ENCODE measurements at regions not wholly inside any gene's neighbourhood (a gene's known extent, or its start where the extent isn't known, plus 50 kb on each side); places are given as distances from the start of the nearest gene placed in this dataset.

GRCh38 chr3:181302960-181303359, 313.4 kb upstream of the DNAJC19 start:
- no peak overlapping the region for H3K4me3 ChIP-seq (ENCODE audit: low read depth, low read length)
- TF ChIP-seq CTCF (IDR thresholded peaks at IDR 0.05; ENCODE audit: insufficient read depth, low read depth, low read length): no peak
- DNase-seq (ENCODE audit: low read depth): no peak

GRCh38 chr3:181300033-181300432, 310.5 kb upstream of the DNAJC19 start:
- H3K4me3 ChIP-seq (ENCODE audit: low read depth, low read length): no peak overlapping the region
- DNase-seq (ENCODE audit: low read depth): no peak
- TF ChIP-seq CTCF (IDR thresholded peaks at IDR 0.05; ENCODE audit: insufficient read depth, low read depth, low read length): no peak

- TF ChIP-seq CTCF (IDR thresholded peaks at IDR 0.05; ENCODE audit: insufficient read depth, low read depth, low read length): no peak
- no peak overlapping the region for H3K4me3 ChIP-seq (ENCODE audit: low read depth, low read length)
- DNase-seq (ENCODE audit: low read depth): no peak
These were observed 308.9 kb upstream of the DNAJC19 start for GRCh38 chr3:181298421-181298820.

- H3K4me3 ChIP-seq (ENCODE audit: low read depth, low read length): no peak overlapping the region
- no peak for DNase-seq (ENCODE audit: low read depth)
- TF ChIP-seq CTCF (IDR thresholded peaks at IDR 0.05; ENCODE audit: insufficient read depth, low read depth, low read length): no peak
These were observed 303.4 kb upstream of the DNAJC19 start for GRCh38 chr3:181292984-181293383.

- DNase-seq (ENCODE audit: low read depth): no peak
- H3K4me3 ChIP-seq (ENCODE audit: low read depth, low read length): no peak overlapping the region
- TF ChIP-seq CTCF (IDR thresholded peaks at IDR 0.05; ENCODE audit: insufficient read depth, low read depth, low read length): no peak
These were observed 301.4 kb upstream of the DNAJC19 start for GRCh38 chr3:181290941-181291340.

- no peak for DNase-seq (ENCODE audit: low read depth)
- no peak overlapping the region for H3K4me3 ChIP-seq (ENCODE audit: low read depth, low read length)
- no peak for TF ChIP-seq CTCF (IDR thresholded peaks at IDR 0.05; ENCODE audit: insufficient read depth, low read depth, low read length)
These were observed 299.8 kb upstream of the DNAJC19 start for GRCh38 chr3:181289306-181289705.

GRCh38 chr3:181288145-181288544, 298.6 kb upstream of the DNAJC19 start:
- no peak for TF ChIP-seq CTCF (IDR thresholded peaks at IDR 0.05; ENCODE audit: insufficient read depth, low read depth, low read length)
- H3K4me3 ChIP-seq (ENCODE audit: low read depth, low read length): no peak overlapping the region
- no peak for DNase-seq (ENCODE audit: low read depth)
